Astrocyte of the spinal cord (primary cell): ENCODE measurements at regions not wholly inside any gene's neighbourhood (a gene's known extent, or its start where the extent isn't known, plus 50 kb on each side); places are given as distances from the start of the nearest gene placed in this dataset.
"Not testable (repeated sequence)": the region's sequence is repeated elsewhere in the genome, so short reads cannot be mapped to it uniquely, and the experiment has no call there.

ENCODE experiments used
- DNase-seq: peaks from one replicate; pipeline ENCODE4 v3.0.0; 2011; ENCODE audit warnings: low read depth, low spot score
- H3K4me3 ChIP-seq: 2 replicates; pipeline ENCODE4 v1.5.1; 2011; ENCODE audit warnings: low read depth, mild to moderate bottlenecking, low read length, moderate library complexity
- in situ Hi-C: cut with HindIII; loops from 2 replicates; pipeline ENCODE4 v1.10.0; 2017; ENCODE audit warnings: low sequenced_read_pairs
- TF ChIP-seq, protein P1 (sequence below): IDR thresholded peaks from 2 replicates; pipeline ENCODE4 v1.5.1; 2012; ENCODE audit warnings: low read depth, mild to moderate bottlenecking, low read length, inconsistent platforms

- DNase-seq = no peak
- in situ Hi-C loops = no loop called here
- TF ChIP-seq, protein P1, sequence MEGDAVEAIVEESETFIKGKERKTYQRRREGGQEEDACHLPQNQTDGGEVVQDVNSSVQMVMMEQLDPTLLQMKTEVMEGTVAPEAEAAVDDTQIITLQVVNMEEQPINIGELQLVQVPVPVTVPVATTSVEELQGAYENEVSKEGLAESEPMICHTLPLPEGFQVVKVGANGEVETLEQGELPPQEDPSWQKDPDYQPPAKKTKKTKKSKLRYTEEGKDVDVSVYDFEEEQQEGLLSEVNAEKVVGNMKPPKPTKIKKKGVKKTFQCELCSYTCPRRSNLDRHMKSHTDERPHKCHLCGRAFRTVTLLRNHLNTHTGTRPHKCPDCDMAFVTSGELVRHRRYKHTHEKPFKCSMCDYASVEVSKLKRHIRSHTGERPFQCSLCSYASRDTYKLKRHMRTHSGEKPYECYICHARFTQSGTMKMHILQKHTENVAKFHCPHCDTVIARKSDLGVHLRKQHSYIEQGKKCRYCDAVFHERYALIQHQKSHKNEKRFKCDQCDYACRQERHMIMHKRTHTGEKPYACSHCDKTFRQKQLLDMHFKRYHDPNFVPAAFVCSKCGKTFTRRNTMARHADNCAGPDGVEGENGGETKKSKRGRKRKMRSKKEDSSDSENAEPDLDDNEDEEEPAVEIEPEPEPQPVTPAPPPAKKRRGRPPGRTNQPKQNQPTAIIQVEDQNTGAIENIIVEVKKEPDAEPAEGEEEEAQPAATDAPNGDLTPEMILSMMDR = no peak
- H3K4me3 ChIP-seq = no peak overlapping the region
These were observed 470.7 kb downstream of the HTR1B start for GRCh38 chr6:76992553-76992952.

GRCh38 chr6:76984572-76984971, 478.7 kb downstream of the HTR1B start:
- H3K4me3 ChIP-seq = no peak overlapping the region
- TF ChIP-seq, protein P1 = no peak
- no peak for DNase-seq
- in situ Hi-C loops = no loop called here

- TF ChIP-seq, protein P1 = no peak
- no peak overlapping the region for H3K4me3 ChIP-seq
- DNase-seq = no peak
- in situ Hi-C loops = no loop called here
These were observed 480.7 kb downstream of the HTR1B start for GRCh38 chr6:76982476-76983199.

DNA sequence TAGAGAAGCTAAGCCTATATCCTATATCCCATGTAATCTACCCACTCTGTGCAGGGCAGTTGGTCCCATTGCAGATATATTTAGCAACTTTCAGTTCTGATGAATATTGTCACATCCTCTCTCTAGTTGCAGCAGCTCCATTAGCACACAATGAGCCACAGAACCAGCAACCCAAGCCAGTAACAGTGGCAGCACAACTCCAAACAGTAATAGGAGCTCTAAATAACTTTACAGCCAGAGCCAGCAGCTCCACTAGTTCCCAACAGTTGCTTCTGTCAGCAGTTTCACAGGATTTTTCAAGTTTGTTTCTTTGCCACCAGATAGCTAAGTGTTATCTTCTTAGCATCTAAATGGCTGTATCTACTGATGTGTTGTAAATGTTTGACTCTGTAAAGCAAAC, 490.8 kb downstream of the HTR1B start:
- TF ChIP-seq, protein P1 = no peak
- no peak for DNase-seq
- in situ Hi-C loops = no loop called here

GRCh38 chr6:76959177-76959576, 504.1 kb downstream of the HTR1B start:
- in situ Hi-C loops, H3K4me3 ChIP-seq, DNase-seq: not testable (repeated sequence)

More for the DNA sequence above, 490.8 kb downstream of the HTR1B start:
- H3K4me3 ChIP-seq = no peak overlapping the region

DNA sequence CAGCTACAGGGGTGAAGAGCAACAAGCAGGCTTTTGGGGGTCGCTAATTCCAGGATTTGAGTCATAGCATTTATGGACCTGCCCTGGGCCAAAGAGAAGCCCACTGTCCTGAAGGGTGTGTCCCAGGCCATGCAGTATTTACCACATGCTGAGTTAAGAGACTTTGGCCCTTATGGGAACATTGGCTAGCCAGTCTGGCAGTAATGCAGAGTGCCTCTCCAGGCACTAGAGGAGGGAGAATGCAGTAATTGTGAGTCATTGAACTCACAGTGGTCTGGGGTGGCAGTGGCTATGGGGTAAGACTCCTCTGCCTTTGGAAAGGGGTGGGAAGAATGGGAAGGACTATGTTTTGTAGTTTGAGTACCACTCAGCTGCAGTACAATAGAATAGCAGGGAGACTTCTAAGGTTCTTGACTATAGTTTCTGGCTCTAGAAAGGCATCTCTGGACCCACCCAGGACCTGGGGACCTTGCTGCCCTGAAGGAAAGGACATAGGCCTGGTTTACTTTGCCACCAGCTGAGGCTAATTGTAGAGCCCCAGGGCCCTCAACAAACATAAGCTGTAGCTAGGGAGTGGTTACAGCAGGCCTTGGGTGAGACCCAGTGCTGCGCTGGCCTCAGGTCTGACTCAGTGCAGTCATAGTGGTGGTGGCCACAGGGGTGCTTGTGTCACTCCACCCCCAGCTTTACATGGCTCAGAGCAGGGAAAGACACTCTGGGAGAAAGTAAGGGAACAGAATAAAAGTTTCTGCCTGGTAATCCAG, 520.9 kb downstream of the HTR1B start:
- no peak overlapping the region for H3K4me3 ChIP-seq
- in situ Hi-C loops = no loop called here
- DNase-seq = peak; percentile 11
- TF ChIP-seq, protein P1 = no peak

DNA sequence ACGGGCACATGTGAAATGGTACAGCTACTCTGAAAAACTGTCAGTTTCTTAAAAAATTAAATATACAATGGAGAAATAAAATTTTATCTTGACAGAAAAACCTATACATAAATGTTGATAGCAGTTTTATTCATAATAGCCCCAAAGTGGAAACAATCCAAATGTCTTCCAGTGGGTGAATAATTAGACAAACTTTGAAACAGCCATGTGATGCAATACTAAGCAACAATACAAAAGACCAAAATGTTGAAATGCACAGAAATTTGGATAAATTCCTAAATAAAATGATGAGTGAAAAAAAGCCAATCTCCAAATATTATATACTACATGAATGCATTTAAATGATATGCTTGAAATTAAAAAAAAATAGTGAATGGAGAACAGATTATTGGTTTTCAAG, 523.1 kb downstream of the HTR1B start:
- no peak for DNase-seq
- TF ChIP-seq, protein P1 = no peak
- H3K4me3 ChIP-seq = no peak overlapping the region
- in situ Hi-C loops = no loop called here
